ENCODE measurements at regions not wholly inside any gene's neighbourhood (a gene's known extent, or its start where the extent isn't known, plus 50 kb on each side); places are given as distances from the start of the nearest gene placed in this dataset.

DNA sequence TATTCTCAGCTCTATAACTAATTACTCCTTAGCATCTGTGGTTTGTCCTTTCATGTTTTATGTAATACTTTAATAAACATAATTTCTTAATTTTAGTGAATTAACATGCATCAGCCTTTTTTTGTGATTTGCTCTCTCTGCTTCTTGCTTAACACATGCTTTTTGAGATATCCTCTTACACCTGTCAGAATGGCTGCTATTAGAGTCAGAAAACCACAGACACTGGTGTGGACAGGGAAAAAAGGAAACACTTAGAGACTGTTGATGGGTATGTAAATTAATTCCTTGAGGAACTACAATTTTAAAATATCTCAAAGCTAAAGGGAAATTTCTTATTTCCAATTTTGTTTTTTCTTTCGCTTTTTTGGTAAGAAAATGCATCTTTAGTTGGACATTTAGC is 549.0 kb downstream of the ZNF804A start:
- Histone ChIP-seq H3K4me3 (ENCODE audit: low read depth, low read length) (no peak overlapping the region), H3K36me3 (ENCODE audit: control insufficient read depth, insufficient read depth, low read length) (no peaks in the 10 kb centered on the region), H3K27me3 (ENCODE audit: control insufficient read depth, insufficient read depth, low read length) (no peaks in the 10 kb centered on the region)
- DNase-seq (ENCODE audit: low read depth) = no peak
- TF ChIP-seq, protein P1, sequence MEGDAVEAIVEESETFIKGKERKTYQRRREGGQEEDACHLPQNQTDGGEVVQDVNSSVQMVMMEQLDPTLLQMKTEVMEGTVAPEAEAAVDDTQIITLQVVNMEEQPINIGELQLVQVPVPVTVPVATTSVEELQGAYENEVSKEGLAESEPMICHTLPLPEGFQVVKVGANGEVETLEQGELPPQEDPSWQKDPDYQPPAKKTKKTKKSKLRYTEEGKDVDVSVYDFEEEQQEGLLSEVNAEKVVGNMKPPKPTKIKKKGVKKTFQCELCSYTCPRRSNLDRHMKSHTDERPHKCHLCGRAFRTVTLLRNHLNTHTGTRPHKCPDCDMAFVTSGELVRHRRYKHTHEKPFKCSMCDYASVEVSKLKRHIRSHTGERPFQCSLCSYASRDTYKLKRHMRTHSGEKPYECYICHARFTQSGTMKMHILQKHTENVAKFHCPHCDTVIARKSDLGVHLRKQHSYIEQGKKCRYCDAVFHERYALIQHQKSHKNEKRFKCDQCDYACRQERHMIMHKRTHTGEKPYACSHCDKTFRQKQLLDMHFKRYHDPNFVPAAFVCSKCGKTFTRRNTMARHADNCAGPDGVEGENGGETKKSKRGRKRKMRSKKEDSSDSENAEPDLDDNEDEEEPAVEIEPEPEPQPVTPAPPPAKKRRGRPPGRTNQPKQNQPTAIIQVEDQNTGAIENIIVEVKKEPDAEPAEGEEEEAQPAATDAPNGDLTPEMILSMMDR (IDR thresholded peaks at IDR 0.05; ENCODE audit: insufficient read depth, low read length, poor library complexity, severe bottlenecking) = no peak

DNA sequence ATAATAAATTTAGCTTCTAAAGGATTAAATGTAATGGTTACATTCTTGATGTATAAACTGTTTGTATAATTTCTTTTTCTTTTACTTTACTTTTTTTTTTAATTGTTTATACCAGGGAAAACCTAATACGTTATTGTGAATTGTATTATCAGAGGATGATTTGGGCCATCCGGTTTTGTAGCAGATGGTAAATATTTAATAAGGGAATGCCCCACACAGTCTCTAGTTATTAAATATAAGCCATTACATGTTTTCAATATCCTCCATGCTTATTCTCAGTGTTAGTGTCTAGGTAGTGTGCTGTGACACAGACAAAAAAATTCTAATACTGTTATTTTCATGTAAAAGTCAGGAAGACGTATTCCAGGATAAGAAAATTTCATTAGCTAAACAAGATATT is 553.9 kb downstream of the ZNF804A start:
- no peak for DNase-seq (ENCODE audit: low read depth)
- TF ChIP-seq, protein P1 (IDR thresholded peaks at IDR 0.05; ENCODE audit: insufficient read depth, low read length, poor library complexity, severe bottlenecking) = no peak
- Histone ChIP-seq H3K36me3 (ENCODE audit: control insufficient read depth, insufficient read depth, low read length) (no peaks in the 10 kb centered on the region), H3K4me3 (ENCODE audit: low read depth, low read length) (no peak overlapping the region), H3K27me3 (ENCODE audit: control insufficient read depth, insufficient read depth, low read length) (no peaks in the 10 kb centered on the region)

DNA sequence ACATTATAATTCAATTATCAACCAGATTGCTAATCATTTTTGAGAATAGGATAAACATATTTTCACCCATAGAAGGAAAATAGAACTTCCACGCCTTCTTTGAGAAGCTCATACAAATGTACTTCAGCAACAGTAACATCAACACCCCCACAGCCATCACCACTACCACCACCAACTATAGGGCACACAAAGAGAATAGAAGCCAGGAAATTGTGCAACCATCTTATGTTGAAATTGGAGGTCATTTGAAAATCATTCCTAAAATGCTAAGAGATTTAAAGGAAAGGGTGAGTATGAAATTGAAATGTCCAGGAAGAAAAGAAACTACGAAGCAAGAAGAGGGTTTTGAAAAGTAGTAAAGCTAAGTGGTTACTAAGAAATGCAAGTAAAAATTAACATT is 563.4 kb downstream of the ZNF804A start:
- Histone ChIP-seq H3K4me3 (ENCODE audit: low read depth, low read length) (no peak overlapping the region), H3K36me3 (ENCODE audit: control insufficient read depth, insufficient read depth, low read length) (no peaks in the 10 kb centered on the region), H3K27me3 (ENCODE audit: control insufficient read depth, insufficient read depth, low read length) (no peaks in the 10 kb centered on the region)
- TF ChIP-seq, protein P1 (IDR thresholded peaks at IDR 0.05; ENCODE audit: insufficient read depth, low read length, poor library complexity, severe bottlenecking) = no peak
- no peak for DNase-seq (ENCODE audit: low read depth)

DNA sequence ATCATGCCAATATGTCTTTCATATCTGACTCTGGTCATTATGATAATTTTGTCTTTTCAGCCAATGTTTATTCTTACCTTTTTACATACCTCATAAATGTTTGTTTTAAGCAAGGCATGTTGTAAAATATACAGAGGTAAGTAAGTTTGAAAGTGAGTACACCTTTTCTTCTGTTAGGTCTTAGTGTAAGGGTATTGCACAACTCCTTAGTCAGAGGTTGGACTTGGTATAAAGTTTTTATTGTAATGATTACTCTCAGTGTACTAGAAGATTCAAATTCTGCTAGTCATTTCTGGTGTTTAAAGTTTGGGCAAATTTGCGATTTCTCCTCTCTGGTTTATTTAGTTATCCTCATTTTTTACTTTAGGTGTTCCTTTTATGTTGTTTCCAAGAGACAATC is 564.3 kb upstream of the FSIP2 start:
- Histone ChIP-seq H3K27me3 (ENCODE audit: control insufficient read depth, insufficient read depth, low read length) (no peaks in the 10 kb centered on the region), H3K4me3 (ENCODE audit: low read depth, low read length) (no peak overlapping the region), H3K36me3 (ENCODE audit: control insufficient read depth, insufficient read depth, low read length) (no peaks in the 10 kb centered on the region)
- TF ChIP-seq, protein P1 (IDR thresholded peaks at IDR 0.05; ENCODE audit: insufficient read depth, low read length, poor library complexity, severe bottlenecking) = no peak
- DNase-seq (ENCODE audit: low read depth) = no peak

DNA sequence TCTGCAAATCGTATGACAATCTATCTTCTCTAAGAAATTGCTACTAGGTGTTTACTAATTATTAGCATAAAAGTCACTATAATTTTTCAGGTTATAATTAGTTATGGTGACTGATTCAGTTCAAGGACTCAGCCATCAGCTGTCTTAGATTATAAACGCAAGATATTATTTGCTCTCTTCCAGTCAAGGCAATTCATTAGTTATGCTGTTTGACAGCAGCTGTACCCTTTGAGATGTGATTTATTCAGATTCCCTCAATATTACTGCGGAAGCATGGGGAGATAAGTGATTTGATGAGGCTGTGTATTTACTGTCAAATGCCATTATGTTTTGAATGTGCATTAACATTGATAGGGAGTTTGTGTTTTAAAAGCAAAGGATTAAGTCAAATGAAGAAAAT is 558.9 kb upstream of the FSIP2 start:
- TF ChIP-seq, protein P1 (IDR thresholded peaks at IDR 0.05; ENCODE audit: insufficient read depth, low read length, poor library complexity, severe bottlenecking) = no peak
- no peaks in the 10 kb centered on the region for H3K36me3 ChIP-seq (ENCODE audit: control insufficient read depth, insufficient read depth, low read length)
- no peak overlapping the region for H3K4me3 ChIP-seq (ENCODE audit: low read depth, low read length)
- DNase-seq (ENCODE audit: low read depth) = no peak
- no peaks in the 10 kb centered on the region for H3K27me3 ChIP-seq (ENCODE audit: control insufficient read depth, insufficient read depth, low read length)

DNA sequence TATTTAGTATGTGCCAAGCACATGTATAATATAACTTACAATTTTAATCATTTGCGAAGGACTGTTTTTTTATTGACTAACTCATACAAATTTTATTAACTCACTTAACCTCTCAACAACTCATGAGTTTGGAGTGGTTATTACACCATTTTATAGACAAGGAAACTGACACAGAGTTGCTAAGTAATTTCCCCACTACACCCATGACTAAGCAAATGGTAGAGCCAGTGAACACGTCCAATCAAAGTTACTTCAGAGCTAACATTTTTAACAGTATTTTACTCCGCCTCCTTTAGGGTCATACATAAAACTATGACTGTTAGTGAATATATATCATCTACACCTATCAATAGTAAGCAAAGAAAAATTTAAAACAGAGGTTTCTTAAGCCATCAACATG is 556.7 kb upstream of the FSIP2 start:
- DNase-seq (ENCODE audit: low read depth) = no peak
- no peaks in the 10 kb centered on the region for H3K36me3 ChIP-seq (ENCODE audit: control insufficient read depth, insufficient read depth, low read length)
- no peaks in the 10 kb centered on the region for H3K27me3 ChIP-seq (ENCODE audit: control insufficient read depth, insufficient read depth, low read length)
- no peak overlapping the region for H3K4me3 ChIP-seq (ENCODE audit: low read depth, low read length)
- TF ChIP-seq, protein P1 (IDR thresholded peaks at IDR 0.05; ENCODE audit: insufficient read depth, low read length, poor library complexity, severe bottlenecking) = no peak

Measured in kidney epithelial cell (primary cell).